Ascending aorta (tissue), 2 donors: ENCODE measurements at regions not wholly inside any gene's neighbourhood (a gene's known extent, or its start where the extent isn't known, plus 50 kb on each side); places are given as distances from the start of the nearest gene placed in this dataset.

Experiments
- DNase-seq, 2 donors: peaks; one replicate each; pipeline ENCODE4 v3.0.0-alpha.2; 2019; ENCODE audit warnings: low spot score in 2 of 2
- H3K27ac ChIP-seq, 2 donors: fragments of 200-600 bp; sonication (generic); one replicate each; pipeline ENCODE4 v1.5.1; 2016 to 2017; ENCODE audit warnings: mild to moderate bottlenecking in 1 of 2
- H3K27me3 ChIP-seq: fragments of 200-600 bp; sonication (generic); one replicate; pipeline ENCODE4 v1.5.1; 2017
- H3K36me3 ChIP-seq, 2 donors: fragments of 200-600 bp; sonication (generic); one replicate each; pipeline ENCODE4 v1.5.1; 2016
- H3K4me1 ChIP-seq, 2 donors: fragments of 200-600 bp; sonication (generic); one replicate each; pipeline ENCODE4 v1.5.1; 2016 to 2017; ENCODE audit warnings: mild to moderate bottlenecking in 1 of 2
- H3K4me3 ChIP-seq, 2 donors: fragments of 200-600 bp; sonication (generic); one replicate each; pipeline ENCODE4 v1.5.1; 2016 to 2017; ENCODE audit warnings: mild to moderate bottlenecking in 1 of 2
- H3K9me3 ChIP-seq, 2 donors: fragments of 200-600 bp; sonication (generic); one replicate each; pipeline ENCODE4 v1.5.1; 2016
- intact Hi-C: fragments of 100-400 bp; cut with DNase I; formaldehyde crosslinking; loops from one replicate; pipeline ENCODE4 v1.15.1; 2023
- TF ChIP-seq, protein P1 (sequence below), 3 experiments: fragments of 200-600 bp in 2 of 3; fragments of 450-650 bp in 1 of 3; sonication (generic) in 2 of 3; IDR thresholded peaks; one replicate each; pipeline ENCODE4 v1.5.1; 2016 to 2019; ENCODE audit warnings: antibody characterized with exemption in 3 of 3, mild to moderate bottlenecking in 1 of 3, moderate library complexity in 1 of 3

DNA sequence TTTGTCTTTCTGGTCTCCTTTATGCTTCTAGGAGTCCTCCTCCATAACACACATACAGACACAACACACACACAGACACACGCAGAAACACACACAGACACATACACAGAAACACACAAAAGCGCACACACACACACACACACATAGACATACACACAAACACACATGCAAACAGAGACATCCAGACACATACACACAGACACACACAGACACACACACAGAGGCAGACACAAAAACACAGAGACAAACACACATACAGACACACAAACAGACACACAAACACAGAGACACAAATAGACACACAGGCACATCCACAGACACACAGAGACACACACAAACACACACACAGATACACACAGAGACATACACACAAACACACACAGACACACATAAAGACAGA lies 220.2 kb downstream of the IRX2 start:
- intact Hi-C loops: no loop called here
- TF ChIP-seq, protein P1, sequence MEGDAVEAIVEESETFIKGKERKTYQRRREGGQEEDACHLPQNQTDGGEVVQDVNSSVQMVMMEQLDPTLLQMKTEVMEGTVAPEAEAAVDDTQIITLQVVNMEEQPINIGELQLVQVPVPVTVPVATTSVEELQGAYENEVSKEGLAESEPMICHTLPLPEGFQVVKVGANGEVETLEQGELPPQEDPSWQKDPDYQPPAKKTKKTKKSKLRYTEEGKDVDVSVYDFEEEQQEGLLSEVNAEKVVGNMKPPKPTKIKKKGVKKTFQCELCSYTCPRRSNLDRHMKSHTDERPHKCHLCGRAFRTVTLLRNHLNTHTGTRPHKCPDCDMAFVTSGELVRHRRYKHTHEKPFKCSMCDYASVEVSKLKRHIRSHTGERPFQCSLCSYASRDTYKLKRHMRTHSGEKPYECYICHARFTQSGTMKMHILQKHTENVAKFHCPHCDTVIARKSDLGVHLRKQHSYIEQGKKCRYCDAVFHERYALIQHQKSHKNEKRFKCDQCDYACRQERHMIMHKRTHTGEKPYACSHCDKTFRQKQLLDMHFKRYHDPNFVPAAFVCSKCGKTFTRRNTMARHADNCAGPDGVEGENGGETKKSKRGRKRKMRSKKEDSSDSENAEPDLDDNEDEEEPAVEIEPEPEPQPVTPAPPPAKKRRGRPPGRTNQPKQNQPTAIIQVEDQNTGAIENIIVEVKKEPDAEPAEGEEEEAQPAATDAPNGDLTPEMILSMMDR (IDR thresholded peaks at IDR 0.05): no peak
- no peaks in the 10 kb centered on the region for H3K27me3 ChIP-seq
- DNase-seq: no peak
- H3K27ac ChIP-seq: no peak overlapping the region
- no peaks in the 10 kb centered on the region for H3K36me3 ChIP-seq
- H3K4me3 ChIP-seq: no peak overlapping the region
- H3K9me3 ChIP-seq: no peaks in the 10 kb centered on the region
- no peaks in the 10 kb centered on the region for H3K4me1 ChIP-seq

DNA sequence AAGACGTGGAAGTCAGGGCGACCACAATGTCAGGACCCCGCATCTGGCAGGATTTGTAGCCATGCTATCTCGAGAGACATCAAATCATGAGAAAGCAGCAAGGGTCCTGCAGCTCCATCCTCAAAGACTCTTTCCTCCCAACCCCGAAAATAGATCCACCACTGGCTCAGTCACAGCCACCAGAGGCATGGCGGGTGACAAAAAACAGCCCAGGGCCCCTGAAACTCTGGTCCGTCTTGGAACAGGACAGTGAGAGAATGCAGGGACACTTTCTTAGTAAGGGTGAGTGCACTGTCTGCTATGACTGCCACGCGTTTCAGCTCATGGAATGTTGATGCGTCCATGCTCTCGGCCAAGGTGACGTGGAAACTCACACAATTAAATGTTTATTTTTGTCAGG lies 220.9 kb downstream of the IRX2 start:
- no peaks in the 10 kb centered on the region for H3K9me3 ChIP-seq

DNA sequence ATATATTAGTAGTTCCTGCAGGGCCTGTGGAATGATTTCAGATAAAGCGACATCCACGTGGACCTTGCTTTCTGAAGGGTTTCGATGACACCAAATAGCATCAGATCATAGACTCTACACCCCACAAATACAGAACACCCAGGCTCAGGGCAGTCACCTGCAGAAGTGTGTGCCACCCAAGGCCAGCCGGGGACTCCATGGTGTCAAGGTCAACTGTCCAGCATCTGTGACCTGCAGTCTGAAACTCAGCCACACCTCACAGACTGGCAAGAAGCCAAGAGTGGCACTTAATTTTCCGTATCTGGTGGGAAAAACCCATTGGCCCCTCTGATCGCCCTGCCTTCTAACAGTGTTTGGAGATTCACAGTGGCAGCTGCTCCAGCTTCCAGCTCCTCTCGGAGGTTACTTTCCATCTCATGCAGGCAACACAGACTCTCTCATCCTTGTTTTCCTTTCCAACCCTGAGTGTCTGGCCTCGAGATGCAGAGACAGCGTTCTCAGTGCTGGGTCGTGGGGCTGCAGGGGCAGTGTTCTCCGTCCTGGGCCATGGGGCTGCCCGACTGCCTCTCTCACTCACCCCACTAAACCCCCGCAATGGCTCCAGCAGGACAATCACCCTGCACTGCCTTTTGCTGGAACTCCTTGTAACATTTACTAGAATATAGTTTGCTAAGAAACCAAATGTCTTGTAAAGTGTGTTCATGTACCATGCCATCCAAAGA lies 221.9 kb downstream of the IRX2 start:
- intact Hi-C loops: no loop called here
- H3K4me1 ChIP-seq: no peaks in the 10 kb centered on the region
- no peak overlapping the region for H3K4me3 ChIP-seq
- H3K36me3 ChIP-seq: no peaks in the 10 kb centered on the region
- H3K9me3 ChIP-seq: no peaks in the 10 kb centered on the region
- no peak for DNase-seq
- TF ChIP-seq, protein P1 (IDR thresholded peaks at IDR 0.05): no peak
- no peak overlapping the region for H3K27ac ChIP-seq
- no peaks in the 10 kb centered on the region for H3K27me3 ChIP-seq

More for the DNA sequence above, 220.9 kb downstream of the IRX2 start:
- no peak for DNase-seq
- Histone ChIP-seq H3K27ac (no peak overlapping the region), H3K27me3 (no peaks in the 10 kb centered on the region), H3K4me3 (no peak overlapping the region), H3K36me3 (no peaks in the 10 kb centered on the region), H3K4me1 (no peaks in the 10 kb centered on the region)
- TF ChIP-seq, protein P1 (IDR thresholded peaks at IDR 0.05): no peak
- intact Hi-C loops: no loop called here

DNA sequence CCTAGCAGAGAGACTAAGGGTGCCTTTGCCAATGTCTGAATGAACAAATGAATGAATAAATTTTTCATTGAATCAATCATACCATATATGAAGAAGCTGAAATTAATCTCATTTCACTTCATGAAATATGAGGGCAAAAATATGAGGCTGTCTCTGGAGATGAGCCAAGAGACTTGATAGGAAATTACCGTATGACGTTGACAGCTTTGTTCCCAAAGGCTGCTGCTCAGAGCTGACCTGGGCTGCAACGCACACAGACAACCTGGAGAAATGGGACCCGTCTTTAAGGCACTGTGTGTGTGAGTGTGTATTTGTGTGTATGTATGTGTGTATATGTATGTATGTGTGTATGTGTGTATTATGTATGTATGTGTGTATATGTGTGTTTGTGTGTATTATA lies 226.1 kb downstream of the IRX2 start:
- Histone ChIP-seq H3K27ac (no peak overlapping the region), H3K4me3 (no peak overlapping the region), H3K4me1 (no peaks in the 10 kb centered on the region), H3K9me3 (no peaks in the 10 kb centered on the region), H3K36me3 (no peaks in the 10 kb centered on the region), H3K27me3 (no peaks in the 10 kb centered on the region)
- no peak for DNase-seq
- TF ChIP-seq, protein P1 (IDR thresholded peaks at IDR 0.05): no peak
- intact Hi-C loops: no loop called here

DNA sequence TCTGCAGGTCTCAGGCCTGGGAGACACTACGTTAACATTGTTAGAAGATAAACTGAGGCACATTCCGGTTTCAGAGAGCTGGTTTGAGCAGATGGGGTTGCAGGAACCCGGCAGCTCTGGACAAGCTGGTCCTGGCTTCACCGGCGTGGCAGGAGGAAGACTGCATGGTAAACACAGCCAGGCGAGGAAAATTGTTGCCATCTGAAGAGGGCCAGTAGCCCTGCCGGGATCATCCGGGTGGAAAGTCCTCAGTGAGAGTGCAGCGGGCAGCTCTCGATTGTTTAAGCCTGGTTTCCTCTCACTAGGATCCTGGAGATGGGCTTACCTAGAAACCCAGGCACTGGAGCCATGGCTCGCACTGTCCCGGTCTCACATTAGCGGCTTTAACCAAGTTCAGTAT lies 226.9 kb downstream of the IRX2 start:
- DNase-seq: no peak
- no peaks in the 10 kb centered on the region for H3K4me1 ChIP-seq
- H3K4me3 ChIP-seq: no peak overlapping the region
- TF ChIP-seq, protein P1 (IDR thresholded peaks at IDR 0.05): no peak
- no peaks in the 10 kb centered on the region for H3K9me3 ChIP-seq
- H3K27ac ChIP-seq: no peak overlapping the region
- intact Hi-C loops: no loop called here
- H3K36me3 ChIP-seq: no peaks in the 10 kb centered on the region
- no peaks in the 10 kb centered on the region for H3K27me3 ChIP-seq

DNA sequence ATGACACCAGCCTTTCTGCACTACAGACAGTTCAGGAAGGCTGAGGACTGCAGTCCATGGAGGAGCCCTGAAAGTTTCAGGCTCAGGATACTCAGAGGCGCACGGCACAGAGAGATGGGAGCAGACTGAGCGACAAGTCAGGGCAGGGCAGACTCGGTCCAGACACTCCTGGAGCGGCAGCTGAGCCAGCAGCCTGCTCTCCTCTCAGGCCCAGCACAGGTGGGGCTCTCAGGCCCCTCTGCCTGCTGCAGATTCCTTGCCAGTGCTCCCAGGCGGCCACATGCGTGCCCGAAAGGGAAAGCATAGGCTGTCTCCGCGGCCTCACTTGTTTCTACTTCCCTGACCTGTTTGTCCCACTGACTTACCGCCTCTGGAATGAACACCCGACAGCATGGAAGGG lies 228.3 kb downstream of the IRX2 start:
- Histone ChIP-seq H3K27me3 (no peaks in the 10 kb centered on the region), H3K36me3 (no peaks in the 10 kb centered on the region), H3K27ac (no peak overlapping the region), H3K4me1 (no peaks in the 10 kb centered on the region), H3K9me3 (no peaks in the 10 kb centered on the region), H3K4me3 (no peak overlapping the region)
- no peak for DNase-seq
- TF ChIP-seq, protein P1 (IDR thresholded peaks at IDR 0.05): no peak
- intact Hi-C loops: no loop called here
